GM21360 (cell line): ENCODE measurements at regions not wholly inside any gene's neighbourhood (a gene's known extent, or its start where the extent isn't known, plus 50 kb on each side); places are given as distances from the start of the nearest gene placed in this dataset.
"Not testable (repeated sequence)": the region's sequence is repeated elsewhere in the genome, so short reads cannot be mapped to it uniquely, and the experiment has no call there.

ENCODE experiments used
- ATAC-seq: cut with Tn5 transposase; IDR thresholded peaks from one replicate; pipeline ENCODE4 v1.9.1; 2021; ENCODE audit warnings: mild to moderate bottlenecking, moderate library complexity; ENCODE audit not compliant: unreplicated experiment

DNA sequence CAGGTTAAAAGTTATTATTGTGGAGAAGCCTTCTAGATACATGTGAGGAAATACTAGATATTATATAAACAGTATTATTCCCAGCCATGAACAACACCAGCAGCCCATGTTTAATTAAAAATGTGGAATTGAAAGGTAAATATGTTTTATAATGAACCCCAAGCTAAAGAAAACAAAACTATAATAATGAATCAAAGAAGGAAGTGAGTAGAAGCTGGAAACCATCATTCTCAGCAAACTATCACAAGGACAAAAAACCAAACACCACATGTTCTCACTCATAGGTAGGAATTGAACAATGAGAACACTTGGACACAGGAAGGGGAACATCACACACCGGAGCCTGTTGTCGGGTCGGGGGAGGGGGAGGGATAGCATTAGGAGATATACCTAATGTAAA lies 167.6 kb upstream of the CXXC4 start:
- ATAC-seq: not testable (repeated sequence)

GRCh38 chr4:104677116-104677515 lies 182.4 kb upstream of the CXXC4 start:
- ATAC-seq: no peak

- no peak for ATAC-seq
Observed at GRCh38 chr4:104682311-104682710, 187.6 kb upstream of the CXXC4 start.

DNA sequence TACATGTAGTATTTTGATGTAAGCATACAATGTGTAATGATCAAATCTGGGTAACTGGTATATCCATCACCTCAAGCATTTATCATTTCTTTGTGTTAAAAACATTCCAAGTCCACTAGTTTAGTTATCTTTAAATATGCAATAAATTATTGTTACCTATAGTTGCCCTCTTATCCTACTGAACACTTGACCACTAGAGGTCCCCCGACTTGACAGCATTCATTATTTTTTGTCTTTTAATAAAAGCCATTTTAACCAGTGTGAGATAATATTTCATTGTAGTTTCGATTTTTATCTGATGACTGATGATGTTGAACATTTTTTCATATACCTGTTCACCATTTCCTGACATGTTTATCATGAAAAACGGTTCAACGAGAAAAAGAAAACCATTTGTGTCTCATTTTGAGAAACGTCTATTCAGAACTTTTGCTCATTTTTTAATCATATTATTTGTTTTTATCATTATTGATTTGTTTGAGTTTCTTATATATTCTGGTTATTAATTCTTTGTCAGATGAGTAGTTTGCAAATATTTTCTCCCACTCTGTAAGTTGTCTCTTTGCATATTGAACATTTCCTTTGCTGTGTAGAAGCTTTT lies 199.0 kb upstream of the CXXC4 start:
- ATAC-seq: no peak

DNA sequence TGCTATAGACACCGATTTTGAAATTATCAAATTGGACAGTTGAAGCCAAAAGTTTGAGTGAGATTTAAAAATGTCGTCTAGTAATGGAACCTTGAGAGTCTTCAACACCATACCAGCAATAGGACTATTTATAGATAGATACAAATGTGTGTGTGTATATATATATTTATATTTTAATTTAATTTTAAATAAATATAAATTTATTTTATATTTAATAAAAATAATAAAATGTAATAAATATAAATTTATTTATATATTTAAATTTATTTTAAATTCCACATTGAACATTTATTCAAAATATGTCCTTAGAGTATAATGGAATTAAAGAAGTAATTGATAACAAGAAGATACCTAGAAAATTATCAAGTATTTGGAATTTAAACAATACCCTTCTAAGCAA lies 221.9 kb upstream of the CXXC4 start:
- ATAC-seq: no peak

DNA sequence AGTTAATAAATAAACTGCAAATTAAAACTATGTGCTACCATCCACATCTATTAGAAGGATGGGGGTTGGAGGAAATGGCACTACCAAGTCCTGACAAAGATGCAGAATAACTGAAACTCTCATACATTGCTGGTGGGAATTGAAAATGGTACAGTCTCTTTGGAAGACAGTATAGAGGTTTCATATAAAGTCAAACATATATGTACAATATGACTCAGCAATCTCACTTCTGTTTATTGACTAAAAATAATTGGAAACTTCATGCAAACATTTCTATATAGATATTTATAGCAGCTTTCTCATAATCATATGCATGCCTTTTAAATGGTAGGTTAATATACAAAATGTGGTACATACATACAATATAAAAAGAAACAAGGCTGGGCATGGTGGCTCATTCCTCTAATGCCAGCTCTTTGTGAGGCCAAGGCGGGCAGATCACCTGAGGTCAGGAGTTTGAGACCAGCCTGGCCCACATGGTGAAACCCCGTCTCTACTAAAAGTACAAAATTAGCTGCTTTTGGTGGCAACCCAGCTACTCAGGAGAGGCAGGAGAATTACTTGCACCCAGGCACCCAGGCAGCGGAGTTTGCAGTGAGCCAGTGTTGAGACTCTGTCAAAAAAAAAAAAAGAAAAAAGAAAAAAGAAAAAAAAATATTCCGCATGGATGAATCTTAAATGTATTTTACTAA lies 225.0 kb upstream of the CXXC4 start:
- no peak for ATAC-seq

- no peak for ATAC-seq
Observed at GRCh38 chr4:104722467-104722866, 227.8 kb upstream of the CXXC4 start.

DNA sequence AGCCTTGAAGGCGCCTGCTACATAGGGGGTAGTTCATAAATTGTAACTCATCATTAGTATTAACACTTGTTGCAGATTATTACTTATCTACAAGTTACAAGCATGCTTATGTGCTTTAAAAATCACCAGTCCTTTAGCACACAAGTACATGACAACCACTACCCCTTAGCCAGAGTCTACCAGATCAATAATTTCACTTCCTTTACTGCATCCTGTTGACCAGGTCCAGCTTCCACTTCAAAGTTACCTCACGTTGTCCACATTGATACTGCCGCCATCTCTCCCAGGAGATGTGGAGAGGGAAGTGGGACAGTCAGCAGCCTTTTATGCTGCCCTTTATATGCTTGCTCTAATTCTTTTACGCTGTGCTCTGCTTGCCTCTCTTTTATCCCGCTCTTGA lies 231.3 kb upstream of the CXXC4 start:
- no peak for ATAC-seq

- ATAC-seq: no peak
Observed at GRCh38 chr4:104727643-104728042, 232.9 kb upstream of the CXXC4 start.

DNA sequence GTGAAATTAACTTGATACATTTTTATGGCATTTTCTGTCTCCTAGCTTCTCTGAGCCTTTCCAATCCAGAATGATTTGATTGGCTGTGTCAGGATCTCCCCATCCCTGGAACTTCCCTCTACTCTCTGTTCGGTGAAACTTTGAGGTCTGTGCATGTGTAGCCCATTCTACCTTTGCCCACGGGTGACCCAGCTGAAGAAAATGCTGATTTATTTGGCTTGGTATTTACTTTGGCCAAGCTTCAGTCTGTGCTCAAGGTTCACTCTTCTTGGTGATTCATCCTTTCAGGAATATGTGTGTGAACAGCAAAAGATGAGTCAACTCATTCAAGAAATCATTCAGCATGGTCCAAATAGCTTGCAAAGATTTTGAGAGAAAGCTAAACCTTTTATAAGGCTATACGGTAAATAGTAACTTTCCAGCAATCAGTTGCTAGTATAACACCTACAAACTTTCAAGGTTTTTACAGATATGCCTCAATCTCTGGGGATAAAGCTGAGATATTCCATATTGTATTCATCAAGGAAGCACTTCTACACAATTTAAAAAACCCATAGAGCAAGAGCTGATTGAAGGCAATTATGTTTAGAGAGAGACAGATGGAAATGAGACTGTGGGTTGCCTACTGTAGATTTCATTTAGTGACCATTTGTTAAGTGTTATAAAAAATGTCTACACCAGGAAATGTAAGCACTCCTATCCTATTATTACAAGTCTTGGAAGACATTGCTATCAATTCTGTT lies 233.9 kb upstream of the CXXC4 start:
- ATAC-seq: no peak

- no peak for ATAC-seq
Observed at GRCh38 chr4:104732766-104733165, 238.1 kb upstream of the CXXC4 start.

GRCh38 chr4:104735174-104735573 lies 240.5 kb upstream of the CXXC4 start:
- no peak for ATAC-seq

- no peak for ATAC-seq
Observed at GRCh38 chr4:104740161-104740560, 245.5 kb upstream of the CXXC4 start.

GRCh38 chr4:104743215-104743653 lies 248.5 kb upstream of the CXXC4 start:
- peak; percentile 97 for ATAC-seq

DNA sequence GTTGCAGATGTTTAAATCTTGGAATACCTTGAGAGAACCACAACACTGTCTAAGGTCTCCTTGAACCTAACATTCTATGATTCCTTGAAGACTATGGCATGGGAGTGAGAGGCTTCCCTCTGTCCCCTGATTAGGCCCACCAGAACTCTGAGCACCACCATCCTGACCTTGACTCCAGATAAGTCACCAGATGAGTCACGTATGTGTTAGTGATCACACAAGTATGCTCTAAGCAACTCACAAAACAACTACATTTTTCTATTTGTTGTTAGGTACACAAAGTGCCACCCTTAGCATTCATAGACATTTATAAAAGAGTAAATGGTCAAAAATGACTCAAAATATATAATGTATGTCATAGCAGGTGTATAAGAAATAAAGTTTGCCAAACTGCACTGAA lies 252.9 kb upstream of the CXXC4 start:
- ATAC-seq: no peak

DNA sequence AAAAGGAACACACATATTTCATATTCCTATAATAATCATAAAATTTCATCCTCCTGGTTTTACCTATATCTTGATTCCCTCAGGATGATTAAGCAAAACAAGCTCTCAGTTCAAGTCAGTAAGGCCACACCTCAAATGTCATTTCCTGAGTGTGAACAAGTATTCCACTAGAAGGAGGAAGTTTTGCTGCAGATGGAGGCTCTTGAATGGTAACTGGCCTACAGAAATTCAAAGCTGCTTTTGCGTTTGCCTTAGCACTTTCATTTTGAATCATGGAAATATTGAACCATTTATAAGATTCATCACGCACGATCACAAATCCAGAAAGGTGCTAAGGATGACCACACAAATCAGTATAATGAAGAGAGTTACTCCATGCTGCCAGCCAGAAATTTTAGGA lies 254.4 kb upstream of the CXXC4 start:
- no peak for ATAC-seq

DNA sequence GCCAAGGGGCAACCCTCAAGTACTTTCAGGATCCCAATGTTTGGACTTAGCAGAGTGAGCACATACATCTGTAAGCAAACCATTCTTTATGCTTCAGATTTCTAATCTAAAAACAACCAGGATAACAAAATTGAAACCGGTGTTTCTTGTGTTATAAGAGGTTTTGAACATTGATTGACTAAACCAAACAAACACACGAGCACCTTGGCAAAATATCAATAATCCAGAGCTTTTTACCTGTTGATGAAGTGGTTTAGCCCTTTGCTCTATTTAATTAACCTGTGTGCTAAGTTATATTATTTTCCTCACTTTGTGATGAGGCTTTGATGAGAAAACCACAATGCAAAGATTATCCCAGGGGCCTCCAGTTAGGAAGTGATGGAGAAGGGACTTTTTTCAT lies 255.3 kb upstream of the CXXC4 start:
- ATAC-seq: no peak

GRCh38 chr4:104751468-104751867 lies 256.8 kb upstream of the CXXC4 start:
- no peak for ATAC-seq

- ATAC-seq: peak; percentile 69
Observed at GRCh38 chr4:104752337-104752736, 257.6 kb upstream of the CXXC4 start.

- no peak for ATAC-seq
Observed at GRCh38 chr4:104756837-104757236, 262.1 kb upstream of the CXXC4 start.

GRCh38 chr4:104758574-104758973 lies 263.9 kb upstream of the CXXC4 start:
- ATAC-seq: no peak

DNA sequence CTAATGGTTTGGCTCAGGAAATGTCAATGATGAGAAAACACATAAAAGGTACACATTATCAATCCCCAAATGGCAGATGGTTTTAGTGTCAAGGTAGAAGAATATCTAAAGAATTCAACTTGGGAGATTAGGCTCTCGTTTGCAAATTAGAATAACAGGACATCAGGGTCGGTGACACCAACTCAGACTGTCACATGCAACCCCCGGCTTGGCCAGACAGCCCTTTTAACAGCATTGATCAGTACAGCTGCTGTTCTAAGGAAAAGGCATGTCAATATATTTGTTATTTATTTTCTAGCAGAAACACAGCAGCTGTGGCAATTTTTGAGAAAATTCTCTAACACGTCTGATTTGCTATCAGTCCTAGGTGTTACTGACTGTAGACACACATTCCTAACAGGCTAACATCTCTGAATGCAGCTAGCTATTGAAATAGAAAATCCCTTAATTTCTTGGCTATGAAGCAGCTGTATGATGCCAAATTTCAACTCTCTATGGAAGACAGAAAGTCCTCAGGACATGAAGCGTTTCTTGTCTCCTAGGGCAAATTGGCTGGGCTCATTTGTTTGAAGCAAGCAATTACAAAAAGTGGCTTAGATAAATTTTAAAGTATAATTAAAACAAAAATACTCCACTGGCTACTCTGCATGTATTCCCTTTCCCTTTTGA lies 269.0 kb upstream of the CXXC4 start:
- no peak for ATAC-seq
